ENCODE measurements at regions not wholly inside any gene's neighbourhood (a gene's known extent, or its start where the extent isn't known, plus 50 kb on each side); places are given as distances from the start of the nearest gene placed in this dataset.

DNA sequence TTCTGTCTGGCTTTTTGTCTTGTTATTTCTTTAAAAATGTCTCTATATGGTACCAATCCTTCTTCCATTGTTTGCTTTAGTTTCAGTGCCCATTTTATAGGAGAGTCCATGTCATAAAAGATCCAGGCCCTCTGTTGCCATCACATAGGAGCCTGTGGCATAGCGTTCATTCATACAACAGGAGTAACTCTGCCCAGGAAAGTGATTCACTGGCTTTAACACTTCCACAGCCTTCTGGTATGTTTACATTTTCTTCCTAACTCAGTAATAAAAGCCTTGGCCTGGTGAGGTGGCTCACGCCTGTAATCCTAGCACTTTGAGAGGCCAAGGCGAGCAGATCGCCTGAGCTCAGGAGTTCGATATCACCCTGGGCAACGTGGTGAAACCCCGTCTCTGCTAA, 519.3 kb upstream of the PTGER4 start:
- TF ChIP-seq, protein P1, sequence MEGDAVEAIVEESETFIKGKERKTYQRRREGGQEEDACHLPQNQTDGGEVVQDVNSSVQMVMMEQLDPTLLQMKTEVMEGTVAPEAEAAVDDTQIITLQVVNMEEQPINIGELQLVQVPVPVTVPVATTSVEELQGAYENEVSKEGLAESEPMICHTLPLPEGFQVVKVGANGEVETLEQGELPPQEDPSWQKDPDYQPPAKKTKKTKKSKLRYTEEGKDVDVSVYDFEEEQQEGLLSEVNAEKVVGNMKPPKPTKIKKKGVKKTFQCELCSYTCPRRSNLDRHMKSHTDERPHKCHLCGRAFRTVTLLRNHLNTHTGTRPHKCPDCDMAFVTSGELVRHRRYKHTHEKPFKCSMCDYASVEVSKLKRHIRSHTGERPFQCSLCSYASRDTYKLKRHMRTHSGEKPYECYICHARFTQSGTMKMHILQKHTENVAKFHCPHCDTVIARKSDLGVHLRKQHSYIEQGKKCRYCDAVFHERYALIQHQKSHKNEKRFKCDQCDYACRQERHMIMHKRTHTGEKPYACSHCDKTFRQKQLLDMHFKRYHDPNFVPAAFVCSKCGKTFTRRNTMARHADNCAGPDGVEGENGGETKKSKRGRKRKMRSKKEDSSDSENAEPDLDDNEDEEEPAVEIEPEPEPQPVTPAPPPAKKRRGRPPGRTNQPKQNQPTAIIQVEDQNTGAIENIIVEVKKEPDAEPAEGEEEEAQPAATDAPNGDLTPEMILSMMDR (IDR thresholded peaks at IDR 0.05; ENCODE audit: insufficient read depth, missing control alignments) = no peak
- DNase-seq (ENCODE audit: insufficient read length, low spot score) (no peak), FAIRE-seq (no peak)

DNA sequence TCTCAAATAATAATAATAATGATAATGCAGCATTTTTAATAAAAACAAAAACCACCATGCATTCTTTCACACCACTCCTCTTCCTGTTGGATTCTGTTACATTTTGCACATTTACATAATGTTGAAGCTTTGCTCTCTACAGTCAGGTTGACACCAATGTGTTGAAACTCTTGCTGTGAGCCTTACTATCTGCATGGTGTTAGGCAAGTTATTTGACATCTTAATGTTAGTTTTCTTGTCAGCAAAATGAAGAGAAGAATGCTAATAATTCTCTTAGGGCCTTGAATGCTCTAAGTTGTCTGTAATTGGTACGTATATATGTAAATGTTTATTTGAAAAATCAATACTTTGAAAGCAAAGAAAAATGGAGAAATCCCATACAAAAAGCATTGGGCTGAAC, 525.5 kb upstream of the PTGER4 start:
- DNase-seq (ENCODE audit: insufficient read length, low spot score) (no peak), FAIRE-seq (no peak)
- TF ChIP-seq, protein P1 (IDR thresholded peaks at IDR 0.05; ENCODE audit: insufficient read depth, missing control alignments) = no peak

DNA sequence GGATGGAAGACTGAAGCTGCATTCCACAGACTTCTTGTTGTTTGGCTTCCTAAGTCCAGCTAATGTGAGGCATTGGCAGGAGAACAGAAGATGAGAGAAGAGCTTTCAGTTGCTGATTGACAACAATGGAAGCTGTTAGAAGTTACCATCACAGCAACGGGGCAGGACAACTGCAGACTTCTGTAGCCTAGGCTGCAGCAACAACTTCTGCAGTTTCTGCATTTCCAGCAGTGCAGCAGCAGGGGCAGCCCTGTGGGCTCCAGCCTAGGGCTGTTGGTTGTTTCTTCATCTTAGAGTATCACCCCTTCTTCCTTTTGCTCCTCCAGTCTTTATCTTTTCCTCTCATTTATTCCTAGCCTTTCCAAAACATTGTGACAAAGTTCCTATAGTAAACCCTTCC, 528.8 kb upstream of the PTGER4 start:
- TF ChIP-seq, protein P1 (IDR thresholded peaks at IDR 0.05; ENCODE audit: insufficient read depth, missing control alignments) = no peak
- DNase-seq (ENCODE audit: insufficient read length, low spot score) = no peak
- no peak for FAIRE-seq

DNA sequence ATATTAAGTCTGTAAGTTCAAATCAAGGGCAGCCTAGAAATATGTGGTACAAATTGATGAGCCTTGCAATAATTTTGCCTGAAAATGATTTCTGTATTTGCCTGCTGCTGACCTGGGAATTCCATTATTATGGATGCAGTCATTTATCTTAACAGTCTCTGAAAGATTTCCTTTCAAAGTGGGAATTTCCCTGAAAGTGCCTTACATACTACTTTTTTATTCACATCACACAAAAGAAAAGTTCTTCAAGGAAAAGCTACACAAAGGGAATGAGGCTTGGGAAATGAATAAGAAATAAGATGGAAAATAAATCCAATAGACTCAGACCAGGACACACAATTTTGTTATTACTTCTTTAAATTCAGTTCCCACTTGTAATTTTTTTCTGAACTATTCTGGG, 537.8 kb upstream of the PTGER4 start:
- no peak for DNase-seq (ENCODE audit: insufficient read length, low spot score)
- no peak for FAIRE-seq
- TF ChIP-seq, protein P1 (IDR thresholded peaks at IDR 0.05; ENCODE audit: insufficient read depth, missing control alignments) = no peak

DNA sequence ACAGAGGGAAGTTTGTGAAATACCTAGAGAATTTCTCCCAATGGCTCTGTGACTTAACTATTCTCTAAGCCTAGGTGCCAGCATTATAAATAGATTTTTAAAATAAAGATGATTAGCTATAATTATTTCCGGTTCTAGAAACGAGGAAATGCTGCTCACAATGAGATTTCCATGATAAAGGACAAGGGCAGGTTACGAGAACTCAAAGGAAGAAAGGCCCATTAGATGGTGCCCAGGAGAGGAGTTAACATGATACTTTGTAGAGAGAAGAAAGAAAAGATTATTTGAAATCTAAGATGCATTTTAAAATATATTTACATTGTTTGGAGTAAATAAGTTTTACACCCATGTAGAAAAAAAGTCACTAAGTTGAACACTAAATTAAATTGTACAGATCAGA, 538.3 kb upstream of the PTGER4 start:
- TF ChIP-seq, protein P1 (IDR thresholded peaks at IDR 0.05; ENCODE audit: insufficient read depth, missing control alignments) = no peak
- FAIRE-seq (no peak), DNase-seq (ENCODE audit: insufficient read length, low spot score) (no peak)

DNA sequence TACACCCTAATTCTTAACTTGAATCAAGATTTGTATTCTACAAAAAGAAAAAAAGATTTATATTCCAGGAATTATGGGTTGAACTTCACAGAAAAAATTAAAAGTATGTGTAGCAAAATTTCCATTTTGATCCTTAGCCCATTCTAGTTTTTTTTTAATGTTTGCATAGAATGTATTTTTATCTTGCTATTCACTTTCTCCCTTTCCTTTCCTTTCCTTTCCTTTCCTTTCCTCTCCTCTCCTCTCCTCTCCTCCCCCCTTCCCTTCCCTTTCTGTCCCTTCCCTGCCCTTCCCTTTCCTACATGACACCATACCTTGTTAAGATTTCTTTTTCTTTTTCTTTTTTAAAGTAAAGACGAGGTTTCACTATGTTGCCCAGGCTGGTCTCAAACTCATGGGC, 542.5 kb upstream of the PTGER4 start:
- FAIRE-seq = no peak

DNA sequence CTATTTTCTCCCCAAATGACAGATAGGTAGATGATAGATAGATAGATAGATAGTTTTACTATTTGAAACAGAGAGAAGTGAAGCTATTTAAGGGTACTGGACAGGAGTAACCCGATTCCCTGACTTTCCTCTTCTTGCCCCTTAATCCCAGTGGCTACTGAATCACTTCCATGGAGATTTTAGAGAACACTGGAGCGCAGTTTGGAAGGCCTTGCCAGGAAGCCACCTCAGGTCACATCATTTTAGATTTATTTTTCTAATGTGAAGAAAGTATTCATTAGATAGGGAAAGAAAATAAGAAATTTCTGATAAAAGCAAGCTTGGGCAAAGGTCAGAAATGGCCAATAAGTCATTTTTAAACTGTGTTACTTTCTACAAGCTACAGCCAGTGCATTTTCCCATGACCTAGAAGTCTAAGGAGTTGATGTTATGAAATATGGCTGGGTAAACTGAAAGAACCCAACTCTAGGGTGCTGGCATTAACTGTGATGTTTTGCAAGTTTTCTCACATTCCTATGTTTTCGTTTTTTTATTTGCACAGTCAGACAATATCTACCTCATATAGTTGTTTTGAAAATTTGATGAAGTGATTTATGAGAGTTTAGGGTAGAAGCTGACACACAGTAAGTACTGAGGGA, 544.7 kb upstream of the PTGER4 start:
- FAIRE-seq = no peak
- TF ChIP-seq, protein P1 (IDR thresholded peaks at IDR 0.05; ENCODE audit: insufficient read depth, missing control alignments) = no peak
- no peak for DNase-seq (ENCODE audit: insufficient read length, low spot score)

More for the DNA sequence above, 542.5 kb upstream of the PTGER4 start:
- no peak for DNase-seq (ENCODE audit: insufficient read length, low spot score)
- TF ChIP-seq, protein P1 (IDR thresholded peaks at IDR 0.05; ENCODE audit: insufficient read depth, missing control alignments) = no peak
